ENCODE measurements at regions not wholly inside any gene's neighbourhood (a gene's known extent, or its start where the extent isn't known, plus 50 kb on each side); places are given as distances from the start of the nearest gene placed in this dataset.

DNA sequence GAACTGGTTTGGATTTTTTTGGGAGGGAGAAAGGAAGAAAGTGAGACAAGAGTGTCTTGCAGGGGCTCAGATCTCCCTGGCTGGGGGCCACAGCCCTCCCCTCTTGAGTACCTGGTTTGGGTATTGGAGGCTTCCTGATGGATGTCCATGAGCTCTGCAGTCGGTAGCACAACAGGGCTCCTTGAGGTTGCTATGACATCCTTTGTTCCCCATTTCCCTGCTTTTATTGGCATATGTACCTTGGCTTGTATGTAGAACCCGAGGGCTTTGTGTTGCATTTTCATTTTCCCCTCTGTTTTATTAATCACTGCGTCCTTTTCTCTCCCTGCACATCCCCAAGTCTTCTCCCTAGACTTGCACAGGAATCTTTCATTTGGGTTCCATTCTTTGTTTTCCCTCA lies 355.5 kb upstream of the TSHZ2 start:
- TF ChIP-seq, protein P1, sequence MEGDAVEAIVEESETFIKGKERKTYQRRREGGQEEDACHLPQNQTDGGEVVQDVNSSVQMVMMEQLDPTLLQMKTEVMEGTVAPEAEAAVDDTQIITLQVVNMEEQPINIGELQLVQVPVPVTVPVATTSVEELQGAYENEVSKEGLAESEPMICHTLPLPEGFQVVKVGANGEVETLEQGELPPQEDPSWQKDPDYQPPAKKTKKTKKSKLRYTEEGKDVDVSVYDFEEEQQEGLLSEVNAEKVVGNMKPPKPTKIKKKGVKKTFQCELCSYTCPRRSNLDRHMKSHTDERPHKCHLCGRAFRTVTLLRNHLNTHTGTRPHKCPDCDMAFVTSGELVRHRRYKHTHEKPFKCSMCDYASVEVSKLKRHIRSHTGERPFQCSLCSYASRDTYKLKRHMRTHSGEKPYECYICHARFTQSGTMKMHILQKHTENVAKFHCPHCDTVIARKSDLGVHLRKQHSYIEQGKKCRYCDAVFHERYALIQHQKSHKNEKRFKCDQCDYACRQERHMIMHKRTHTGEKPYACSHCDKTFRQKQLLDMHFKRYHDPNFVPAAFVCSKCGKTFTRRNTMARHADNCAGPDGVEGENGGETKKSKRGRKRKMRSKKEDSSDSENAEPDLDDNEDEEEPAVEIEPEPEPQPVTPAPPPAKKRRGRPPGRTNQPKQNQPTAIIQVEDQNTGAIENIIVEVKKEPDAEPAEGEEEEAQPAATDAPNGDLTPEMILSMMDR (IDR thresholded peaks at IDR 0.05; ENCODE audit: low read depth, low read length, missing input control), result no peak
- TF ChIP-seq, protein P2, sequence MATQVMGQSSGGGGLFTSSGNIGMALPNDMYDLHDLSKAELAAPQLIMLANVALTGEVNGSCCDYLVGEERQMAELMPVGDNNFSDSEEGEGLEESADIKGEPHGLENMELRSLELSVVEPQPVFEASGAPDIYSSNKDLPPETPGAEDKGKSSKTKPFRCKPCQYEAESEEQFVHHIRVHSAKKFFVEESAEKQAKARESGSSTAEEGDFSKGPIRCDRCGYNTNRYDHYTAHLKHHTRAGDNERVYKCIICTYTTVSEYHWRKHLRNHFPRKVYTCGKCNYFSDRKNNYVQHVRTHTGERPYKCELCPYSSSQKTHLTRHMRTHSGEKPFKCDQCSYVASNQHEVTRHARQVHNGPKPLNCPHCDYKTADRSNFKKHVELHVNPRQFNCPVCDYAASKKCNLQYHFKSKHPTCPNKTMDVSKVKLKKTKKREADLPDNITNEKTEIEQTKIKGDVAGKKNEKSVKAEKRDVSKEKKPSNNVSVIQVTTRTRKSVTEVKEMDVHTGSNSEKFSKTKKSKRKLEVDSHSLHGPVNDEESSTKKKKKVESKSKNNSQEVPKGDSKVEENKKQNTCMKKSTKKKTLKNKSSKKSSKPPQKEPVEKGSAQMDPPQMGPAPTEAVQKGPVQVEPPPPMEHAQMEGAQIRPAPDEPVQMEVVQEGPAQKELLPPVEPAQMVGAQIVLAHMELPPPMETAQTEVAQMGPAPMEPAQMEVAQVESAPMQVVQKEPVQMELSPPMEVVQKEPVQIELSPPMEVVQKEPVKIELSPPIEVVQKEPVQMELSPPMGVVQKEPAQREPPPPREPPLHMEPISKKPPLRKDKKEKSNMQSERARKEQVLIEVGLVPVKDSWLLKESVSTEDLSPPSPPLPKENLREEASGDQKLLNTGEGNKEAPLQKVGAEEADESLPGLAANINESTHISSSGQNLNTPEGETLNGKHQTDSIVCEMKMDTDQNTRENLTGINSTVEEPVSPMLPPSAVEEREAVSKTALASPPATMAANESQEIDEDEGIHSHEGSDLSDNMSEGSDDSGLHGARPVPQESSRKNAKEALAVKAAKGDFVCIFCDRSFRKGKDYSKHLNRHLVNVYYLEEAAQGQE (IDR thresholded peaks at IDR 0.05), result no peak
- no peak for TF ChIP-seq JUND (IDR thresholded peaks at IDR 0.05)
- TF ChIP-seq, protein P3, sequence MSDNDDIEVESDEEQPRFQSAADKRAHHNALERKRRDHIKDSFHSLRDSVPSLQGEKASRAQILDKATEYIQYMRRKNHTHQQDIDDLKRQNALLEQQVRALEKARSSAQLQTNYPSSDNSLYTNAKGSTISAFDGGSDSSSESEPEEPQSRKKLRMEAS (IDR thresholded peaks at IDR 0.05), result no peak
- TF ChIP-seq, protein P4, sequence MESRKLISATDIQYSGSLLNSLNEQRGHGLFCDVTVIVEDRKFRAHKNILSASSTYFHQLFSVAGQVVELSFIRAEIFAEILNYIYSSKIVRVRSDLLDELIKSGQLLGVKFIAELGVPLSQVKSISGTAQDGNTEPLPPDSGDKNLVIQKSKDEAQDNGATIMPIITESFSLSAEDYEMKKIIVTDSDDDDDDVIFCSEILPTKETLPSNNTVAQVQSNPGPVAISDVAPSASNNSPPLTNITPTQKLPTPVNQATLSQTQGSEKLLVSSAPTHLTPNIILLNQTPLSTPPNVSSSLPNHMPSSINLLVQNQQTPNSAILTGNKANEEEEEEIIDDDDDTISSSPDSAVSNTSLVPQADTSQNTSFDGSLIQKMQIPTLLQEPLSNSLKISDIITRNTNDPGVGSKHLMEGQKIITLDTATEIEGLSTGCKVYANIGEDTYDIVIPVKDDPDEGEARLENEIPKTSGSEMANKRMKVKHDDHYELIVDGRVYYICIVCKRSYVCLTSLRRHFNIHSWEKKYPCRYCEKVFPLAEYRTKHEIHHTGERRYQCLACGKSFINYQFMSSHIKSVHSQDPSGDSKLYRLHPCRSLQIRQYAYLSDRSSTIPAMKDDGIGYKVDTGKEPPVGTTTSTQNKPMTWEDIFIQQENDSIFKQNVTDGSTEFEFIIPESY (IDR thresholded peaks at IDR 0.05), result no peak
- no peak for TF ChIP-seq YY1 (IDR thresholded peaks at IDR 0.05)
- no peak for TF ChIP-seq RAD21 (IDR thresholded peaks at IDR 0.05)
- no peak for TF ChIP-seq GABPA (IDR thresholded peaks at IDR 0.05 in 1 of 2, conservative IDR thresholded peaks at IDR 0.05 in 1 of 2)
- TF ChIP-seq EGR1 (IDR thresholded peaks at IDR 0.05; ENCODE audit: low read depth in 2 of 2), result no peak
